Dermis blood vessel endothelial cell (primary cell): ENCODE measurements at regions not wholly inside any gene's neighbourhood (a gene's known extent, or its start where the extent isn't known, plus 50 kb on each side); places are given as distances from the start of the nearest gene placed in this dataset.
"Not testable (repeated sequence)": the region's sequence is repeated elsewhere in the genome, so short reads cannot be mapped to it uniquely, and the experiment has no call there.

Experiments used
- DNase-seq: peaks from one replicate; pipeline ENCODE4 v3.0.0; 2010

GRCh38 chr21:5138687-5139086, 5382.7 kb upstream of the TPTE start:
- DNase-seq = not testable (repeated sequence)

GRCh38 chr21:5139528-5139927, 5381.9 kb upstream of the TPTE start:
- not testable (repeated sequence) for DNase-seq

GRCh38 chr21:5143011-5143410, 5378.4 kb upstream of the TPTE start:
- DNase-seq = not testable (repeated sequence)

- not testable (repeated sequence) for DNase-seq
Measured at GRCh38 chr21:5144731-5145130, 5376.7 kb upstream of the TPTE start.

GRCh38 chr21:5147685-5148084, 5373.7 kb upstream of the TPTE start:
- DNase-seq = not testable (repeated sequence)

GRCh38 chr21:5149222-5149621, 5372.2 kb upstream of the TPTE start:
- DNase-seq = not testable (repeated sequence)

- not testable (repeated sequence) for DNase-seq
Measured at GRCh38 chr21:5153842-5154640, 5367.3 kb upstream of the TPTE start.

- DNase-seq = peak; percentile 75
Measured at GRCh38 chr21:5154641-5154982, 5366.8 kb upstream of the TPTE start.

GRCh38 chr21:5162693-5163574, 5358.4 kb upstream of the TPTE start:
- not testable (repeated sequence) for DNase-seq

- not testable (repeated sequence) for DNase-seq
Measured at GRCh38 chr21:5165829-5166228, 5355.6 kb upstream of the TPTE start.
